ENCODE measurements at regions not wholly inside any gene's neighbourhood (a gene's known extent, or its start where the extent isn't known, plus 50 kb on each side); places are given as distances from the start of the nearest gene placed in this dataset.

- TF ChIP-seq EP300 (IDR thresholded peaks at IDR 0.05) (no peak), CTCF (IDR thresholded peaks at IDR 0.05) (no peak), POLR2A (IDR thresholded peaks at IDR 0.05) (no peak)
These were observed 197.0 kb upstream of the DMAC1 start for GRCh38 chr9:7996558-7996957.

Data from gastroesophageal sphincter (tissue), 3 donors.